GM06990 (cell line): ENCODE measurements at regions not wholly inside any gene's neighbourhood (a gene's known extent, or its start where the extent isn't known, plus 50 kb on each side); places are given as distances from the start of the nearest gene placed in this dataset.

Experiments
- DNase-seq: peaks from one replicate; pipeline ENCODE4 v3.0.0-alpha.2; 2011; ENCODE audit not compliant: insufficient read length; ENCODE audit errors: extremely low read depth
- H3K27me3 ChIP-seq: replicated peaks from 2 replicates; pipeline ENCODE4 v1.6.0; 2011; ENCODE audit warnings: low read length; ENCODE audit not compliant: control insufficient read depth, insufficient read depth
- H3K36me3 ChIP-seq: 2 replicates; pipeline ENCODE4 v1.5.1; 2011; ENCODE audit warnings: low read length; ENCODE audit not compliant: control insufficient read depth, insufficient read depth
- H3K4me3 ChIP-seq: replicated peaks from 2 replicates; pipeline ENCODE4 v1.5.1; 2011; ENCODE audit warnings: low read depth, mild to moderate bottlenecking, control low read depth, low read length
- TF ChIP-seq, protein P1 (sequence below): IDR thresholded peaks from 2 replicates; pipeline ENCODE4 v1.5.1; 2011; ENCODE audit warnings: low read length, control low read depth, mild to moderate bottlenecking, inconsistent platforms; ENCODE audit not compliant: insufficient read depth, poor library complexity, severe bottlenecking

DNA sequence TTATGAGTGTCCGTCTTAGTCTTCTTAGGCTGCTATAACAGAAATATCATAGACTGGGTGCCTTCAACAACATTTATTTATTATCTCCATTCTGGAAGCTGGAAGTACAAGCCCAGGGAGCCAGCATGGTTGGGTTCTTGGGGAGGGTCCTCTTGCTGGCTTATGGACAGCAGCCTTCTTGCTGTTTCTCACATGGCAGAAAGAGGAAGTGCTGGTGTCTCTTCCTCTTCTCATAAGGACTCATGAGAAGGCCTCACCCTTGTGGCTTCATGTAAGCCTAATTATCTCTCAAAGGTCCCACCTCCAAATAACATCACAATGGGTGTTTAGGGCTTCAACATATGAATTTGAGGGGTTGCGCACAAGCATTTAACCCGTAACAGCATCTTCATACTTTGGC, 207.0 kb upstream of the COX10 start:
- Histone ChIP-seq H3K27me3 (no peaks in the 10 kb centered on the region), H3K36me3 (no peaks in the 10 kb centered on the region), H3K4me3 (no peak overlapping the region)
- TF ChIP-seq, protein P1, sequence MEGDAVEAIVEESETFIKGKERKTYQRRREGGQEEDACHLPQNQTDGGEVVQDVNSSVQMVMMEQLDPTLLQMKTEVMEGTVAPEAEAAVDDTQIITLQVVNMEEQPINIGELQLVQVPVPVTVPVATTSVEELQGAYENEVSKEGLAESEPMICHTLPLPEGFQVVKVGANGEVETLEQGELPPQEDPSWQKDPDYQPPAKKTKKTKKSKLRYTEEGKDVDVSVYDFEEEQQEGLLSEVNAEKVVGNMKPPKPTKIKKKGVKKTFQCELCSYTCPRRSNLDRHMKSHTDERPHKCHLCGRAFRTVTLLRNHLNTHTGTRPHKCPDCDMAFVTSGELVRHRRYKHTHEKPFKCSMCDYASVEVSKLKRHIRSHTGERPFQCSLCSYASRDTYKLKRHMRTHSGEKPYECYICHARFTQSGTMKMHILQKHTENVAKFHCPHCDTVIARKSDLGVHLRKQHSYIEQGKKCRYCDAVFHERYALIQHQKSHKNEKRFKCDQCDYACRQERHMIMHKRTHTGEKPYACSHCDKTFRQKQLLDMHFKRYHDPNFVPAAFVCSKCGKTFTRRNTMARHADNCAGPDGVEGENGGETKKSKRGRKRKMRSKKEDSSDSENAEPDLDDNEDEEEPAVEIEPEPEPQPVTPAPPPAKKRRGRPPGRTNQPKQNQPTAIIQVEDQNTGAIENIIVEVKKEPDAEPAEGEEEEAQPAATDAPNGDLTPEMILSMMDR = no peak
- DNase-seq = no peak

DNA sequence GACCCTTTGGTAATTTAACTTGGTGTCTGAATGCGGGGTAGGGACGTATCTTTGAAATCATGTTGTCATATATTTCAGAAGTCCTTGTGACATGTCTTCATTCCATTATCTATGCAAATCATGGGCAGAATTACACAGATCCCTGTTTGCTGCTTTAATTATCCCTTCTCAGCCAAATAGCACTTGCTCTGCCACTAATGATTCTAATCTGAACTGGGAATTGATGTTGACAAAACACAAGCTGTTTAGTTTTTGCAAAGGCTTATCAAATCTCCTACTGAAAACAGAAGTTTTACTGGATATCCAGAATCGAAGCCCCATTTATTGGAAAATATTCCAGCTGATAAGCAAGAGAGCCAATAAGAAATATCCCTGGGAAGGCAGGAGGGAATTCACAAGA, 205.9 kb upstream of the COX10 start:
- TF ChIP-seq, protein P1 = no peak
- no peak for DNase-seq
- H3K4me3 ChIP-seq = no peak overlapping the region

DNA sequence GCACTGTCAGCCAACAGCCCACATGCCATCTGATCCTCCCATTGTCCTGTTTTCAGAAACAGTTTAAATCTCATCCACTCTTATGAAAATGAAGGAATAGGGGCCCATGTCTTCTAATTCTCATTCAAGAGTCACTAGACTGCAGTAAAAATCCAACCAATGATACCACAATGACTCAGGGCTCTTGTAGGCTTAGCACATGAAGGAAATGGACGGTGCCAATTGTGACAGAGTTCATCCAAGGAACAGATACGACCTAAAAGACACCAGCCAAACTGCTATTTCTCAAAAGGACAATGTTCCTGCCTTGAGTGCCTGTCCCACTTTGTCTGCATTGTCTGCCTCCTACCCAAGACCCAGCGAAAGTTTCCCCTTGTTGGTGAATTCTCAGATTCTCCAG, 204.8 kb upstream of the COX10 start:
- Histone ChIP-seq H3K27me3 (no peaks in the 10 kb centered on the region), H3K36me3 (no peaks in the 10 kb centered on the region), H3K4me3 (no peak overlapping the region)
- no peak for DNase-seq
- TF ChIP-seq, protein P1 = no peak

More for the DNA sequence above, 205.9 kb upstream of the COX10 start:
- Histone ChIP-seq H3K27me3 (no peaks in the 10 kb centered on the region), H3K36me3 (no peaks in the 10 kb centered on the region)

DNA sequence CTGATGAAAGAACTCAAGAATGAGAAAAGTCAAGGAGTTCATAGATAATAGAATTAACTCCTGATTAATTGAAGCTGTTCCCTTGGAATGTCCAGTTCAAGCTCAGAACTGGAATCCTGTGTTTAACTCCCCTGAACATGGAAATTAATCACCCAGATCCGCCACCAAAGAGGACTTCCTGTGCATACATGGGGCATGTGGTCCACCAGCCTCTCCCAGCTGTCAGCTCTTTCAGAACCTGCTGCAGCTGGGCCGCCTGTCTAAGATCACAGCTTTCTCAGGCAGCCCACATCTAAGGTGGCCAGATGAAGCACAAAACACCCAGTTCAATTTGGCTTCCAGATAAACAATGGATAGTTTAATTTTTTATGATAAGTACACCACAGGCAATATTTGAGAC, 203.7 kb upstream of the COX10 start:
- no peak for DNase-seq
- H3K4me3 ChIP-seq = no peak overlapping the region
- TF ChIP-seq, protein P1 = no peak
- no peaks in the 10 kb centered on the region for H3K36me3 ChIP-seq
- no peaks in the 10 kb centered on the region for H3K27me3 ChIP-seq

DNA sequence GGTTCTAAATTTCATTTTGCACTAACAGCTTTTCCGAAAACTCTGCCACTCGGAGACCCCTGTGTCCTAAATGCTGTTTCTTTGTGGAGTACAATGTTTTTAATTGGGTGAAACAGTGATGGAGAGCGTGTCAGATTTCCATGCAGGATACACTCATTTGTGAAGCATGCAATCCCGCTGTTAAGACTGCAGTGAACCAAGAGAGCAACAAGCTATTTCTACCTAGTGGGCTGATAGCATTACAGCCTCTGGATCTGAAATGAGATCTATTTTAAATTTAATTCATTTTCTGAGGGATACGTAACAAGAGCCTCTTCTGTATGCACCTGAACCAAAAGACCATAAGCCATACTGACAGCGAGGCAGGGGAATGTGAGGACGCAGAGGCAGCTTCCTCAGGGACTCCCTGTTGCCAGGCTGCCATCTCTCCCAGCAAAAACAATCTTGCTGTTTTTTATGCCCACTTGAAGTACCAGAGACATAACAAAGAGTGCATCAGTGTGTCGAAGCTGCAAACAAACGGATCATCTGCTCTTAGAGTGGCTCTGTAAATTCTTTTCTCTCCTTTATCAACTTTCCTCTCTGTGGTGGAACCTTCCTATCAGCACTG, 199.9 kb upstream of the COX10 start:
- no peaks in the 10 kb centered on the region for H3K27me3 ChIP-seq
- no peaks in the 10 kb centered on the region for H3K36me3 ChIP-seq
- H3K4me3 ChIP-seq = no peak overlapping the region
- TF ChIP-seq, protein P1 = no peak
- DNase-seq = no peak

DNA sequence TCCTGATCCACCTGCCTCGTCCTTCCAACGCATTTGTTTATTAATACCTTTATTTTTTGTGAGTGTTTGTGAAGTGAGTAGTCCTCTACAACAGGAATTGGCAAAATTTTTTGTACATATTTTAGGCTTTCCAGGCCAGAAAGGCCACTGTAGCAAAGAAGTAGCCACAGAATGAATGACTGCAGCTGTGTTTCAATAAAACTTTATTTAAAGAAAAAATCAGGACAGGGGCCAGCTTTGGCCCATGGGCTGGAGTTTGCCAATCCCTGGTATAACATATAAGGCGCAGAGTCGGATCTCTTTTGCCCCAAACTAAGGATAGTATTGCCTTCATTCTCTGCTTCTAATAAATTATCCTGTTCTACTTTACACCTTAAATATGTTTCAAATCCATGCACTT, 198.0 kb upstream of the COX10 start:
- Histone ChIP-seq H3K36me3 (no peaks in the 10 kb centered on the region), H3K27me3 (no peaks in the 10 kb centered on the region), H3K4me3 (no peak overlapping the region)
- TF ChIP-seq, protein P1 = no peak
- no peak for DNase-seq
